ENCODE measurements at regions not wholly inside any gene's neighbourhood (a gene's known extent, or its start where the extent isn't known, plus 50 kb on each side); places are given as distances from the start of the nearest gene placed in this dataset.

DNA sequence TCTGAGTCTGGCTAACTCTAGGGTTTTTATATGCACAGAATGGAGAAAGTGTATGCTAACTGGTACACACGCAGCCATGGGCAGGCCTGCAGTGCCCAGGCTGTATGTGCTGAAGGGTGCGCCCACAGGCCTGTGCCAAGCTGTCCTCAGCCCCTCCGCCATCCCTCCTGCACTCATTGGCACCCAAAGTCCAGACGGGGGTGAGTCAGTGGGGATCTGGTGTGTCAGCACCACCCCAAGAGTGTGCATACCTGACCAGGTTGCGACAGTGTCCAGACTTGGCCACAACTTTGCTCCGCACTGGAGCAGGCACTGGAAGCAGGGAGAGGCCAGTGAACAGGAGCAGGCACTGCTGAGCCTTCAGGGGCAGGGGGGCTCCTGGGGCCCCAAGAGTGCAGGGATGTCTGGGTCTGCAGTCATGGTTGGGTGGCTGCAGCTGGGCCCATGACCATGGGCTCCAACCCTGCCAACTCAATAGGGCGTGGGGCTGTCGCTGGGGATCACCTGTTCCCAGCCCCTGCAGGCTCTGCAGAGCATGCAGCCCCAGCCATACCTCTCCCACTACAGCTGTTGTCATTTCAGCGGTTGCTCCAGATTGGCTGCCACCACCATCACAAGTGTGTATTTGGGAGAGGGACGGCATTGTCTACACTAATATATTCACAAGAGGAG lies 717.8 kb downstream of the EPHA7 start:
- no peaks in the 10 kb centered on the region for H3K36me3 ChIP-seq (ENCODE audit: control insufficient read depth, insufficient read depth, low read length)
- no peaks in the 10 kb centered on the region for H3K27me3 ChIP-seq (replicated peaks; ENCODE audit: control insufficient read depth, insufficient read depth, low read length)
- no peak overlapping the region for H3K4me3 ChIP-seq (replicated peaks; ENCODE audit: low read depth, low read length)
- TF ChIP-seq, protein P1, sequence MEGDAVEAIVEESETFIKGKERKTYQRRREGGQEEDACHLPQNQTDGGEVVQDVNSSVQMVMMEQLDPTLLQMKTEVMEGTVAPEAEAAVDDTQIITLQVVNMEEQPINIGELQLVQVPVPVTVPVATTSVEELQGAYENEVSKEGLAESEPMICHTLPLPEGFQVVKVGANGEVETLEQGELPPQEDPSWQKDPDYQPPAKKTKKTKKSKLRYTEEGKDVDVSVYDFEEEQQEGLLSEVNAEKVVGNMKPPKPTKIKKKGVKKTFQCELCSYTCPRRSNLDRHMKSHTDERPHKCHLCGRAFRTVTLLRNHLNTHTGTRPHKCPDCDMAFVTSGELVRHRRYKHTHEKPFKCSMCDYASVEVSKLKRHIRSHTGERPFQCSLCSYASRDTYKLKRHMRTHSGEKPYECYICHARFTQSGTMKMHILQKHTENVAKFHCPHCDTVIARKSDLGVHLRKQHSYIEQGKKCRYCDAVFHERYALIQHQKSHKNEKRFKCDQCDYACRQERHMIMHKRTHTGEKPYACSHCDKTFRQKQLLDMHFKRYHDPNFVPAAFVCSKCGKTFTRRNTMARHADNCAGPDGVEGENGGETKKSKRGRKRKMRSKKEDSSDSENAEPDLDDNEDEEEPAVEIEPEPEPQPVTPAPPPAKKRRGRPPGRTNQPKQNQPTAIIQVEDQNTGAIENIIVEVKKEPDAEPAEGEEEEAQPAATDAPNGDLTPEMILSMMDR (IDR thresholded peaks at IDR 0.05; ENCODE audit: insufficient read depth, low read length, poor library complexity, severe bottlenecking), result no peak
- no peak for DNase-seq (ENCODE audit: extremely low read depth, insufficient read length)

DNA sequence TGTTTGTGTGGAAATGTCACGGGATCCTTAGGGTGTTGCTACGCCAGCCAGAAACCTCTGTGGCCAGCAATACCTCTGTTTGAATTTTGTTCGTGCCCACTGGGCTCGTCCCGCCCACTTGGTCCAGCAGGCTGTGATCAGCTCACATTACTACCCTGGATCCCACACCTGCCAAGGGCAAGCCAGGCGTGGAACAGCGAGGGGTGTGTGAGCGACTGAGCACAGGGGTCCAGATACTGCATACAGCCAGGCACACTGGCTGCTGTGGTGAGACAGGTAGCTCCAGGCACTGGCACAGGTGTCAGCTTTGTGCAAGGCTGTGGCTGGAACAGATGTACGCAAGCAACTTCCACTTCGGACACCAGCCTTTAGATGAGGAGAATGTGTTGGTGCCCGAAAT lies 718.9 kb downstream of the EPHA7 start:
- Histone ChIP-seq H3K4me3 (replicated peaks; ENCODE audit: low read depth, low read length) (no peak overlapping the region), H3K36me3 (ENCODE audit: control insufficient read depth, insufficient read depth, low read length) (no peaks in the 10 kb centered on the region), H3K27me3 (replicated peaks; ENCODE audit: control insufficient read depth, insufficient read depth, low read length) (no peaks in the 10 kb centered on the region)
- TF ChIP-seq, protein P1 (IDR thresholded peaks at IDR 0.05; ENCODE audit: insufficient read depth, low read length, poor library complexity, severe bottlenecking), result no peak
- DNase-seq (ENCODE audit: extremely low read depth, insufficient read length), result no peak

DNA sequence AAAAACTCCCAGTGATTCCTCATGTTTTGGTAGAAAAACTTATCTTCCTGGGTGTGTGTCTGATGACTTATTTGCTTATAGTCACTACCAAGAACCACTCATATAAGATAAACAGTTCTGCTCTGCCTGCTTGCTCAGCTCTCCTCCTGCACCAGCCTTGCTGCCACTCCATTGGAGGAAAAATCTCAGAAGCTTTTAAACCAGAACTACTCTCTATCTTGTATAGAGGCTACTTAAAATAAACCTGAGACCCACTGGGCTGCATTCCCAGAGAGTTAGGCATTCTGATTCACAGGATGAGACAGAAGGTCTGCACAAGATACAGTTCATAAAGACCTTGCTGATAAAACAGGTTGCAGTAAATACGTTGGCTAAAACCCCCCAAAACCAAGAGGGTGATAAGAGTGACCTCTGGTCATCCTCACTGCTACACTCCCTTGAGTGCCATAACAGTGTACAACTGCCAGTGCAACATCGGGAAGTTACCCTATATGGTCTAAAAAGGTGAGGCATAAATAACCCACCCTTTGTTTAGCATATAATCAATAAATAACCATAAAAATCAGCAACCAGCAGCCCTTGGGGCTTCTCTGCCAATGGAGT lies 728.3 kb downstream of the EPHA7 start:
- TF ChIP-seq, protein P1 (IDR thresholded peaks at IDR 0.05; ENCODE audit: insufficient read depth, low read length, poor library complexity, severe bottlenecking), result no peak
- no peak overlapping the region for H3K4me3 ChIP-seq (replicated peaks; ENCODE audit: low read depth, low read length)
- DNase-seq (ENCODE audit: extremely low read depth, insufficient read length), result no peak

DNA sequence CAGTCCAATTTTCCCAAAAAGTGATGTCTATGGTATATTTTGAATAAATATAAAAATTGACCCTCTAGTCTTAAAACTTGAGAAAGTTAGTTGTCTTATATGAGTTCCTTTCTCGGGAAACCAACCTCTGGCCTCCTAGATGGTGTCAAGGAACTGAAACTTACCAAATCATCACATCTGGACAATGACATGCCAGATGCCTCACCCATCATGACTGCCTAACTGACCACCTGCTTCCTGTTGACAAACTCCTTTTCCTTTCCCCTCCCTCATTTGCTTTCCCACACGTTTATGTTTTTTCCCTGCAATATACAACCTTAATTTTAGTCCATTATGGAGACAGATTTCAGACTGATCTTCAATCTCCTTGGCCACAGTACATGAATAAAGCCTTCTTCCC lies 731.0 kb downstream of the EPHA7 start:
- TF ChIP-seq, protein P1 (IDR thresholded peaks at IDR 0.05; ENCODE audit: insufficient read depth, low read length, poor library complexity, severe bottlenecking), result no peak
- H3K4me3 ChIP-seq (replicated peaks; ENCODE audit: low read depth, low read length), result no peak overlapping the region
- H3K36me3 ChIP-seq (ENCODE audit: control insufficient read depth, insufficient read depth, low read length), result no peaks in the 10 kb centered on the region
- no peaks in the 10 kb centered on the region for H3K27me3 ChIP-seq (replicated peaks; ENCODE audit: control insufficient read depth, insufficient read depth, low read length)
- DNase-seq (ENCODE audit: extremely low read depth, insufficient read length), result no peak

More for the DNA sequence above, 728.3 kb downstream of the EPHA7 start:
- no peaks in the 10 kb centered on the region for H3K36me3 ChIP-seq (ENCODE audit: control insufficient read depth, insufficient read depth, low read length)
- no peaks in the 10 kb centered on the region for H3K27me3 ChIP-seq (replicated peaks; ENCODE audit: control insufficient read depth, insufficient read depth, low read length)

DNA sequence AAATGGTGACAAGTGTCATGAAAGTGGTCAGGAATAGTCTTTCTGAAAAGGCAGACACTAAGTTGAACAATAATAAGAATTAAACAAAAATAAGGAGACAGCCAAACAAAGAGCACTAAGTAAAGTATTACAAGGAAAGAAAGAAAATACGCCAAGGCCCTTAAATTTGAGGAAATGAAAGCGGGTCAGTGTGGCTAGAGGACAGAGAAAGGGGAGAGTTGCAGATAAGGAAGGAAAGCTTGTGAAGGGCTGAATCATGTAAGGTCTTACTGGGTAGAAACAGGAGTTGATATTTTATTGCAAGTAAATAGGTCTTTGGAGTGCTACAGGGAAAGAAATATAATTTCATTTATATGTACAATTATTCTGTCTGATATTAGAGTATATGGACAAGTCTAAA lies 732.1 kb downstream of the EPHA7 start:
- Histone ChIP-seq H3K27me3 (replicated peaks; ENCODE audit: control insufficient read depth, insufficient read depth, low read length) (no peaks in the 10 kb centered on the region), H3K4me3 (replicated peaks; ENCODE audit: low read depth, low read length) (no peak overlapping the region), H3K36me3 (ENCODE audit: control insufficient read depth, insufficient read depth, low read length) (no peaks in the 10 kb centered on the region)
- no peak for DNase-seq (ENCODE audit: extremely low read depth, insufficient read length)
- TF ChIP-seq, protein P1 (IDR thresholded peaks at IDR 0.05; ENCODE audit: insufficient read depth, low read length, poor library complexity, severe bottlenecking), result no peak
